ENCODE measurements at regions not wholly inside any gene's neighbourhood (a gene's known extent, or its start where the extent isn't known, plus 50 kb on each side); places are given as distances from the start of the nearest gene placed in this dataset.

DNA sequence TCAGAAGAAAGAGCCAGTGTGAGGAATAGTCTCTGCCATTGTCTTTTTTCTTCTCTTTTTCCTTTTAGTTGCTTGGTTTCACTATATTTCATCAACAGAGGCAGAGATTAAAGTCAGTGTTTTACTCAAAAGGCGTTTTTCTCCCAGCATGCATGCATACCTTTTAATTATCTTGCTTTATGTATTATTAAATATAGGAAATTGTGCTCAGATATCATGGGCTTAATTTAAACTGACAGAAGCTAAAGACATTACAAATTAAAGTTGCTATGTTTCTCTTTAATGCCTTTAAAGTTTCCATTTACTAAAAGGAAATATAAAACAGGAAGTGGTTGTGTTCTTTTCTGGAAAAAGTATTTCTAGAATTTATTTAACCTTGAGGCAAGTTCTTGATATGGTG is 223.3 kb upstream of the ATP5MC3 start:
- Mint-ChIP-seq H3K36me3 (ENCODE audit: unreplicated experiment) (no peaks in the 10 kb centered on the region), H3K27ac (ENCODE audit: unreplicated experiment) (no peak overlapping the region), H3K4me3 (ENCODE audit: unreplicated experiment) (no peak overlapping the region), H3K27me3 (ENCODE audit: unreplicated experiment) (no peaks in the 10 kb centered on the region), H3K9me3 (ENCODE audit: unreplicated experiment) (no peaks in the 10 kb centered on the region), H3K4me1 (ENCODE audit: low read depth, unreplicated experiment) (no peaks in the 10 kb centered on the region)
- TF ChIP-seq, protein P1, sequence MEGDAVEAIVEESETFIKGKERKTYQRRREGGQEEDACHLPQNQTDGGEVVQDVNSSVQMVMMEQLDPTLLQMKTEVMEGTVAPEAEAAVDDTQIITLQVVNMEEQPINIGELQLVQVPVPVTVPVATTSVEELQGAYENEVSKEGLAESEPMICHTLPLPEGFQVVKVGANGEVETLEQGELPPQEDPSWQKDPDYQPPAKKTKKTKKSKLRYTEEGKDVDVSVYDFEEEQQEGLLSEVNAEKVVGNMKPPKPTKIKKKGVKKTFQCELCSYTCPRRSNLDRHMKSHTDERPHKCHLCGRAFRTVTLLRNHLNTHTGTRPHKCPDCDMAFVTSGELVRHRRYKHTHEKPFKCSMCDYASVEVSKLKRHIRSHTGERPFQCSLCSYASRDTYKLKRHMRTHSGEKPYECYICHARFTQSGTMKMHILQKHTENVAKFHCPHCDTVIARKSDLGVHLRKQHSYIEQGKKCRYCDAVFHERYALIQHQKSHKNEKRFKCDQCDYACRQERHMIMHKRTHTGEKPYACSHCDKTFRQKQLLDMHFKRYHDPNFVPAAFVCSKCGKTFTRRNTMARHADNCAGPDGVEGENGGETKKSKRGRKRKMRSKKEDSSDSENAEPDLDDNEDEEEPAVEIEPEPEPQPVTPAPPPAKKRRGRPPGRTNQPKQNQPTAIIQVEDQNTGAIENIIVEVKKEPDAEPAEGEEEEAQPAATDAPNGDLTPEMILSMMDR (IDR thresholded peaks at IDR 0.05; ENCODE audit: partially characterized antibody, unreplicated experiment) = no peak
- DNase-seq = no peak

DNA sequence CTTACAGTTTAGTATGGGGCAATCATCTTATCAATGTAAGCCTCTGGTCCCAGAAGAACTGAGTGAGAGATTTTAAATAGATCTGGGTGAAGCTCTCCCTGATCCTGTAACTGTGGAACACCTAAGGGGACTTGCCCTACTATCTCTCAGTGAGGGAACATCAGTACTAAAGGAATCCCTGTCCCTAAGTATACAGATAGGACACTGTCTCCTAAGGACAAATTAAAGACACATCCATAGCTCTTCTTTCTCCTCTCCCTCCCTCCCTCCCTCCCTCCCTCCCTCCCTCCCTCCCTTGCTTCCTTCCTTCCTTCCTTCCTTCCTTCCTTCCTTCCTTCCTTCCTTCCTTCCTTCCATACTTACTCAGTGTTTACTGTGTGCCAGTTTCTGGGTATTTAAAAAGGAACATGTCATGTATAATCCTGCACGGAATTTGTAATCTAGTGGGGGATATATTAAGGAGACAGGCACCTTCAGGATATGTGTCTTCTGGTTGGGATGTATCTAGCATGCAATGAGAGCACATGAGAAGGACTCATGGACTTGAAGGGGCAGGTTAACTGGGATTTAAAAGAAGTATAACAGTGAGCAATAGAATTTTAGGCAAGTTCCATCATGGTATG is 222.2 kb upstream of the ATP5MC3 start:
- DNase-seq = no peak
- Mint-ChIP-seq H3K9me3 (ENCODE audit: unreplicated experiment) (no peaks in the 10 kb centered on the region), H3K36me3 (ENCODE audit: unreplicated experiment) (no peaks in the 10 kb centered on the region), H3K4me1 (ENCODE audit: low read depth, unreplicated experiment) (no peaks in the 10 kb centered on the region), H3K4me3 (ENCODE audit: unreplicated experiment) (no peak overlapping the region), H3K27ac (ENCODE audit: unreplicated experiment) (no peak overlapping the region), H3K27me3 (ENCODE audit: unreplicated experiment) (no peaks in the 10 kb centered on the region)
- TF ChIP-seq, protein P1 (IDR thresholded peaks at IDR 0.05; ENCODE audit: partially characterized antibody, unreplicated experiment) = no peak

DNA sequence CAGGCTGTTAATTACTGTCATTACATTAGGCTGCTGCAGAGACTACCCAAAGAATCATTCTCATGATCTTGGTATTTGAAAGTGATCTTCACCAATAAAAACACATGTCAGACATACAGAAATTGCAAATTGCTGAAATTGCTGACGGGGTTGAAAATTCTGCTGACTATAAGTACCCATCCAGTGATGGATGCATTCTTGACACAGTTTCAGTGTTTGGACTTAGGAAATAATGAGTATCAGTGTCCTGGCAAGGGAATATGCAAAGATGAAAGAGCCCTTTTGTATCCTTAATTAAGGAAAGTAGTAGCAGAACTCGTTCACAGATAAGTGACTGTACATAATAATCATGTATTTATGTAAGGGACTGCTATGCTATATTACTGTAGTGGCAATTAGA is 221.1 kb upstream of the ATP5MC3 start:
- Mint-ChIP-seq H3K9me3 (ENCODE audit: unreplicated experiment) (no peaks in the 10 kb centered on the region), H3K27me3 (ENCODE audit: unreplicated experiment) (peaks cover 2% of the 10 kb centered on the region), H3K27ac (ENCODE audit: unreplicated experiment) (no peak overlapping the region), H3K4me1 (ENCODE audit: low read depth, unreplicated experiment) (no peaks in the 10 kb centered on the region), H3K36me3 (ENCODE audit: unreplicated experiment) (no peaks in the 10 kb centered on the region), H3K4me3 (ENCODE audit: unreplicated experiment) (no peak overlapping the region)
- no peak for DNase-seq
- TF ChIP-seq, protein P1 (IDR thresholded peaks at IDR 0.05; ENCODE audit: partially characterized antibody, unreplicated experiment) = no peak

DNA sequence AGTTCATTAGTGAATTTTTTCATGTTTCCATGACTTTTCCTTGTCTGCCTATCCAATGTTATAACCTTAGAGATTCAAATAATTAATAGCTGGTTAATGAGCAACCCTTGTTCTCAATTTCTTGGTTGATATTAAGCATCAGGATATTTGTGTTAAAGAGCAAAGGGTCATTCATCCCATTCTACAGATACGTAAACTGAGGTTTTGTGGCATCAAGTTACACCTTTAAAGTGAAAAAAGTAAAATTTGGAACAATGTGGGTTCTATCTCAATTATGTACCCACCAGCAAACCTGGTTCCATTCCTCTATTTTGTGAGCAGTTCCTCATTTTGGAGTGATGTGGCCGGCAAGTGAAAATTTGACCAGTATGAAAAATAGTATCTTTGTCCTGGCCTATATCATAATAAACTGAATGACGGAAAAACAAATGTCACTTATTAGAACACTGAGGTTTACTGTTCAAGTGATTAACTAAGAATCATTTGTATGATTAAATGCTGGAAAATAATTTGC is 220.5 kb upstream of the ATP5MC3 start:
- Mint-ChIP-seq H3K27me3 (ENCODE audit: unreplicated experiment) (peaks cover 2% of the 10 kb centered on the region), H3K27ac (ENCODE audit: unreplicated experiment) (no peak overlapping the region), H3K36me3 (ENCODE audit: unreplicated experiment) (no peaks in the 10 kb centered on the region), H3K4me3 (ENCODE audit: unreplicated experiment) (no peak overlapping the region), H3K9me3 (ENCODE audit: unreplicated experiment) (no peaks in the 10 kb centered on the region), H3K4me1 (ENCODE audit: low read depth, unreplicated experiment) (no peaks in the 10 kb centered on the region)
- no peak for DNase-seq
- TF ChIP-seq, protein P1 (IDR thresholded peaks at IDR 0.05; ENCODE audit: partially characterized antibody, unreplicated experiment) = no peak

- no peak for DNase-seq
- TF ChIP-seq, protein P1 (IDR thresholded peaks at IDR 0.05; ENCODE audit: partially characterized antibody, unreplicated experiment) = no peak
- H3K4me1 Mint-ChIP-seq (ENCODE audit: low read depth, unreplicated experiment) = no peaks in the 10 kb centered on the region
- H3K36me3 Mint-ChIP-seq (ENCODE audit: unreplicated experiment) = no peaks in the 10 kb centered on the region
- H3K27ac Mint-ChIP-seq (ENCODE audit: unreplicated experiment) = no peak overlapping the region
- no peak overlapping the region for H3K4me3 Mint-ChIP-seq (ENCODE audit: unreplicated experiment)
- no peaks in the 10 kb centered on the region for H3K9me3 Mint-ChIP-seq (ENCODE audit: unreplicated experiment)
- H3K27me3 Mint-ChIP-seq (ENCODE audit: unreplicated experiment) = peaks cover 2% of the 10 kb centered on the region
Measured at GRCh38 chr2:175400975-175401374, 219.5 kb upstream of the ATP5MC3 start.
